Ishikawa (cell line): ENCODE measurements at regions not wholly inside any gene's neighbourhood (a gene's known extent, or its start where the extent isn't known, plus 50 kb on each side); places are given as distances from the start of the nearest gene placed in this dataset.

Source experiments
- CEBPB ChIP-seq: IDR thresholded peaks from 2 replicates; pipeline ENCODE4 v1.6.1; 2012
- EP300 ChIP-seq: IDR thresholded peaks from 2 replicates; pipeline ENCODE4 v1.6.1; 2012; ENCODE audit warnings: borderline replicate concordance
- MAX ChIP-seq: IDR thresholded peaks from 2 replicates; pipeline ENCODE4 v1.6.1; 2012
- RAD21 ChIP-seq: IDR thresholded peaks from 2 replicates; pipeline ENCODE4 v1.6.1; 2012; ENCODE audit warnings: low read depth
- REST ChIP-seq: IDR thresholded peaks from 2 replicates; pipeline ENCODE4 v1.6.1; 2012; ENCODE audit warnings: low read depth, mild to moderate bottlenecking
- TAF1 ChIP-seq: IDR thresholded peaks from 2 replicates; pipeline ENCODE4 v1.6.1; 2012; ENCODE audit warnings: low read depth, mild to moderate bottlenecking
- TEAD4 ChIP-seq: IDR thresholded peaks from 2 replicates; pipeline ENCODE4 v1.6.1; 2012
- YY1 ChIP-seq: IDR thresholded peaks from 2 replicates; pipeline ENCODE4 v1.6.1; 2012; ENCODE audit warnings: low read depth

GRCh38 chr6:1449896-1450295 lies 60.5 kb downstream of the FOXF2 start:
- TF ChIP-seq MAX (no peak), EP300 (no peak), YY1 (no peak), TAF1 (no peak), REST (no peak), TEAD4 (no peak), RAD21 (no peak), CEBPB (no peak)
